Transverse colon (tissue), 4 donors: ENCODE measurements at regions not wholly inside any gene's neighbourhood (a gene's known extent, or its start where the extent isn't known, plus 50 kb on each side); places are given as distances from the start of the nearest gene placed in this dataset.

ENCODE experiments used
- CTCF ChIP-seq, 5 experiments: fragments of 200-600 bp in 3 of 5; fragments of 450-650 bp in 2 of 5; sonication (generic) in 3 of 5; IDR thresholded peaks; 1 replicate in 2 of 5; 2 replicates in 3 of 5; pipeline ENCODE4 v1.5.1; 2016 to 2017; ENCODE audit warnings: antibody characterized with exemption in 5 of 5, inconsistent platforms in 3 of 5, mild to moderate bottlenecking in 2 of 5, moderate library complexity in 1 of 5
- EP300 ChIP-seq: sonication (generic); formaldehyde crosslinking; IDR thresholded peaks from one replicate; pipeline ENCODE4 v1.6.1; 2017; ENCODE audit warnings: antibody characterized with exemption, low read depth
- POLR2AphosphoS5 ChIP-seq, 3 donors: sonication (generic); formaldehyde crosslinking; IDR thresholded peaks; one replicate each; pipeline ENCODE4 v1.6.1; 2016; ENCODE audit warnings: antibody characterized with exemption in 3 of 3

- TF ChIP-seq CTCF (IDR thresholded peaks at IDR 0.05) (no peak), POLR2AphosphoS5 (IDR thresholded peaks at IDR 0.05) (no peak), EP300 (no peak)
These were observed 1533.3 kb upstream of the SPRY2 start for GRCh38 chr13:81874253-81874652.
